HG03139 (cell line): ENCODE measurements at regions not wholly inside any gene's neighbourhood (a gene's known extent, or its start where the extent isn't known, plus 50 kb on each side); places are given as distances from the start of the nearest gene placed in this dataset.
"Not testable (repeated sequence)": the region's sequence is repeated elsewhere in the genome, so short reads cannot be mapped to it uniquely, and the experiment has no call there.

Source experiments
- ATAC-seq: cut with Tn5 transposase; IDR thresholded peaks from one replicate; pipeline ENCODE4 v1.9.1; 2021; ENCODE audit not compliant: unreplicated experiment

DNA sequence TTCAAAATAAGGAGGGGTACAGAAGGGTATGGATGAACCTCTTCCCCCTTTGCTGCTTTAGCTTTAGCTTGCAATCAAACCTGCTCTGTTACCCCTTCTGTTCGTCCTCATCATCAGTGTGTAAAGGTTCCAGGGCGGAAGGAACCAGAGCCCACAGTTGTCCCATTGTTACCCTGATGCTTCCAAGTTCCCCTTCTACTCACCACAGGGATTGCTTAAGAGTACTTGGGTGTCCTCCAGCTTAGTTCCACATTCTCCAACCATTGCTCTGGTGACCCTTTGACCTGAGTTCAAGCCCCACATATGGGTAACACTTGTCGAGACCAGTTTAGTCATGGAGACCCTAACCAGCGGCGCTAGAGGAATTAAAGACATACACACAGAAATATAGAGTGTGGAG, 1080.1 kb upstream of the ALCAM start:
- ATAC-seq, result no peak

GRCh38 chr3:104291437-104291851, 1075.3 kb upstream of the ALCAM start:
- ATAC-seq, result no peak

DNA sequence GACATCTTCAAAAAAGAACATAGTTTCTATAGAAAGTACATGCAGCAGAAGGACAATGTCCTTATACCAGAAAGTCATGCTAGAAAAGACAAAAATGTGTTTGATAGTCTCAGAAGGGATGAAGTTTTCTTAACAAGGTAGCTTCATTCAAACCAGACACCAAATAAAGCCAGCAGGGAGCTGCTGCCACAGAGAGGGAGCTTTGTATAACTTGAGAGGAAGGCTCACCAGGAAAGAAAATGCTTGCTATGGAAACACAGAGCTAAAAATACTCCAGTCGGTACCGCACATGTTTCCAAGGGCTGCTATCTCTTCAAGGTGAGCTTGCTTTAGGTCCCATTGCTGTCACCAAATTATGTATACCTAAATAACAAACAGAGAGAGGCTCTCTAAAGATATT, 1074.8 kb upstream of the ALCAM start:
- ATAC-seq, result no peak

GRCh38 chr3:104297617-104298016, 1069.1 kb upstream of the ALCAM start:
- ATAC-seq, result no peak

DNA sequence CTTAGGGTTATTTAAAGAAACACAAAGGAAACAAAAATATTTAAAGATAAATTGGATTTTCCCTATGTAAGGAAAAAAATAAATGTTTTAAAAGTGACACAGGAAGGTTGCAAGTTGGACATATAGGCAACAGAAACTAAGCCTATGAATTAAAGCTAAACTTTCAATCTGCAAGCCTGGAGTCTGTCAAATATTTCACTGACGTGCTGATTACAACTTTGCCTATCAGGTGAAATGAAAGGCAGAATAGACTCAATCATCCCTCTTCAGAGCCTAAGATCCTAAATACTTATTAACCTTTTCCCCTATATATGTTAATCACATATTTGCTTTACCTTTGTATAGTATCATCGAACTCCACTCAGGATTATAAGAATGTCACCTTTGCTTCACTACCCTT, 1068.0 kb upstream of the ALCAM start:
- ATAC-seq, result no peak

DNA sequence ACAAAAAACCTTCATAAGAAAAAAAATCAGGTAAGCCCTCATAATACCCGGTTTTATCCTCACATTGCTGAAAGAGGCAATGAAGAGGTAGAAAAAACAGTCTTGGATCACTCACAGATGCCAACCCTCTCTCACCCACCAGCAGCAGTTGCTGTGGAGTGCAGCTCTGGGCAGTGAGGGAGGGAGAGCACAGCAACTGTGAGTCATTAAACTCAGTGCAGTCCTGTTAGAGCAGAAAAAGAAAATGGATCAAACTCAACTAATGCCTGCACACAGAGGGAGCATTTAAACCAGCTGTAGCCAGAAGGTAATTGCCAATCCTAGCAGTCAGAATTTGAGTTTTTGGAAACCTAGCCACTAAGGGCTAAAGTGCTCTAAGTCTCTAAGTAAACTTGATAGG, 1050.6 kb upstream of the ALCAM start:
- no peak for ATAC-seq

DNA sequence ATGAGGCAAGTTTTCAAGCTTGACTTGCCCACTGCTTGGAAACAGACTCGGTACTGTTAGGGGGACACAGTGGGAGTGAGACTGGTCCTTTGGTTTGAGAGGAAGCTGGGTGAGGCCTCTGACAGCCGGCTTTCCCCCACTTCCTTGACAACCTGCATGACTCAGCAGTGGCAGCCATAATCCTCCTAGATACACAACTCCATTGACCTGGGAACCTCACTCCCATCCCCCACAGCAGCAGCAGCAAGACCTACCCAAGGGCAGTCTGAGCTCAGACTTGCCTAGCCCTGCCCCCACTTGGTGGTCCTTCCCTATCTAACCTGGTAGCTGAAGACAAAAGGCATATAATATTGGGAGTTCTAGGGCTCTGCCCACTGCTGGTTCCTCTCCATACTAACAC, 1043.5 kb upstream of the ALCAM start:
- no peak for ATAC-seq

- no peak for ATAC-seq
These were observed 1019.4 kb upstream of the ALCAM start for GRCh38 chr3:104347291-104347690.

- ATAC-seq, result no peak
These were observed 1016.9 kb upstream of the ALCAM start for GRCh38 chr3:104349836-104350235.

GRCh38 chr3:104353951-104354350, 1012.8 kb upstream of the ALCAM start:
- no peak for ATAC-seq

- ATAC-seq, result no peak
These were observed 1007.2 kb upstream of the ALCAM start for GRCh38 chr3:104359546-104359945.

- no peak for ATAC-seq
These were observed 1006.7 kb upstream of the ALCAM start for GRCh38 chr3:104360038-104360437.

- ATAC-seq, result not testable (repeated sequence)
These were observed 1005.0 kb upstream of the ALCAM start for GRCh38 chr3:104361748-104362147.

DNA sequence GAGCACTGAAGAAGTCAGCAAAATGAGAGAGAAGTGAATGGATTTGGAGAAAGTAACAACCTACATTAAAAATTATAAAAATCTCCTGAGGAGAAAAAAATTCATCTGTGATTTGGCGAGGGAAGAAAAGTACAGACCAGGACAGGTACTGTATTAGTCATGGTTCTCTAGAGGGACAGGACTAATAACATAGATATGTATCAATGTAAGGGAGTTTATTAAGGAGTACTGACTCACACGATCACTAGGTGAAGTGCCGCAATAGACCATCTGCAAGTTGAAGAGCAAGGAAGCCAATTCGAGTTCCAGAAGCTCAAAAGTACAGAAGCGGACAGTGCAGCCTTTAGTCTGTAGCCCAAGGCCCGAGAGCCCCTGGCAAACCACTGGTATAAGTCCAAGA, 1004.4 kb upstream of the ALCAM start:
- ATAC-seq, result no peak

GRCh38 chr3:104367000-104367399, 999.7 kb upstream of the ALCAM start:
- ATAC-seq, result no peak

- ATAC-seq, result no peak
These were observed 997.9 kb upstream of the ALCAM start for GRCh38 chr3:104368760-104369159.

GRCh38 chr3:104385421-104385820, 981.3 kb upstream of the ALCAM start:
- ATAC-seq, result no peak

GRCh38 chr3:104388619-104389018, 978.1 kb upstream of the ALCAM start:
- no peak for ATAC-seq

DNA sequence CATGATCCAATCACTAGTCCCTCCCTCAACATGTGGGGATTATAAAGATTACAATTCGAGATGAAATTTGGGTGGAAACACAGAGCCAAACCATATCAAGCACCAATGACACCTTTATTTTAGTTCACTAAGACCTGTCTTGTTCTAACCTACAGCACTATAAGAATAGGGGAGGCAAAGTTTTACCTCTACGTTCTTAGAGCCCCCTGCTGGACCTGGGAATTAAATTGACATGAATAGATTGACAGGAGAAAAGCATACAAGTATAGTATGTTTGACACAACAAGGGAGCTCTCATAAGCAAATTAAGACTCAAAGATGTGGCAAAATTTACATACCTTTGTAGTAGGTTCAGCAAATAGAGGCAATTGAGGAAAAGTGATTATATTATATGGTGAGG, 974.4 kb upstream of the ALCAM start:
- no peak for ATAC-seq

DNA sequence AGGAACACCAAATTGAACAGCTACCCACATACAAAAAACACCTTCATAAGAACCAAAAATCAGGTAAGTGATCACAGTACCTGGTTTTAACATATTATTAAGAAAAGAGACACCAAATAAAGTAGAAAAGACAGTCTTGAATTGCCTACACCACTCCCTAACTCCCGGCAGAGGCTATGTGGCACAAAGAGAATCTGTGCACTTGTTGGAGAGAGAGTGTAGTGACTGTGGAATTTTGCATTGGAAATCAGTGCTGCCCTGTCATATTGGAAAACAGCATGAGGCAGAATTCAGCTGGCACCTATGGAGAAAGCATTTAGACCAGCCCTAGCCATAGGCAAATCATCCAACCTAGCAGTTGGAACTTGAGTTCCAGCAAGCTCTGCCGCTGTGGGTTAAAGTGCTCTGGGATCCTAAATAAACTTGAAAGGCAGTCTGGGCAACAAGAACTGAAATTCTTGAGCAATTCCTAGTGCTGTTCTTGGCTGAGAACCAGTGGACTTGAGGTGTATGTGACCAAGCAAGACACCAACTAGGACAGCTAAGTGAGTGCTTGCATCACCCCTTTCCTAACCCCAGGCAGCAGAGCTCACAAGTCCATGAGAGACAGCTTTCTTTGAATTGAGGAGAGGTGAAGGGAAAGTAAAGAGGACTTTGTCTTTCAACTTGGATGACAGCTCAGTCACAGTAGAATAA, 969.6 kb upstream of the ALCAM start:
- no peak for ATAC-seq

- no peak for ATAC-seq
These were observed 969.0 kb upstream of the ALCAM start for GRCh38 chr3:104397713-104398112.

DNA sequence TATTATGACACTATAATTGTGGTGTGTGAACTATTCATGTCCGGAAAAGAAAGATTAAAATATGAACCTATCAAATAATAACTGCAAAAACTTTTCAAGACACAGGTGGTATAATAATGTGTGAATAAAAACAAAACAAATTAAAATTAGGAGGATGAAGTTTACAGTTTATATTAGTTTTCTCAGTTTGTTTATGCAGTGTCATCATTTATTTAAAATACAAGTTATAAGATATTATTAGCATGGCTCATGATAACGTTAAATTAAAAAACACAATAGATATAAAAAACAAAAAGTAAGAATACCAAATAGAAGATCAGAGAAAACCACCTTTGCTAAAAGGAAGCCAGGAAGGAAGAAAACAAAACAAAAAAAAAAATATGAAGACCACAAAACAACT, 963.8 kb upstream of the ALCAM start:
- ATAC-seq, result no peak

DNA sequence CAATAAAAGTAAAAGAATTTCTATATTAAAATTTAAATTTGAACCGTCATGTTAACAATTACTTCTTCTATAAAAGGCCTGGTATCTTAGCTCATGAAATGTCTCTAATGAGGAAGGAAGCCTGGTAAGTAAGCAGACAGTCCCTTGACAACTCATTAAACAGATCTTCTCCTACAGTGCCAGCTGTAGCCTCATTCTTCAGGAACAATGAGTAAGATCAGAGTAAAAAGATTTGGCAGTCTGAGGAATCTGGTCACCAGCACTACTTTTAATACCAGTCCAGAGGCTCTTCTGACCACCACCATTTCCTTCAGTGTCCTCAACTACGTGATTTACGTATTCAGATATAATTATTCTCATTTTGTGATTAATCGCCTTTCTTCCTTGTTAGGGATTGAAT, 955.0 kb upstream of the ALCAM start:
- no peak for ATAC-seq
